Occipital lobe (tissue), 1 donor: ENCODE measurements at regions not wholly inside any gene's neighbourhood (a gene's known extent, or its start where the extent isn't known, plus 50 kb on each side); places are given as distances from the start of the nearest gene placed in this dataset.
A peak's percentile ranks its signal among the peaks of the same experiment; 100 is the strongest.

Experiments
- DNase-seq: peaks from one replicate; lab custom pipeline; 2025; lab: John Stamatoyannopoulos, UW

DNA sequence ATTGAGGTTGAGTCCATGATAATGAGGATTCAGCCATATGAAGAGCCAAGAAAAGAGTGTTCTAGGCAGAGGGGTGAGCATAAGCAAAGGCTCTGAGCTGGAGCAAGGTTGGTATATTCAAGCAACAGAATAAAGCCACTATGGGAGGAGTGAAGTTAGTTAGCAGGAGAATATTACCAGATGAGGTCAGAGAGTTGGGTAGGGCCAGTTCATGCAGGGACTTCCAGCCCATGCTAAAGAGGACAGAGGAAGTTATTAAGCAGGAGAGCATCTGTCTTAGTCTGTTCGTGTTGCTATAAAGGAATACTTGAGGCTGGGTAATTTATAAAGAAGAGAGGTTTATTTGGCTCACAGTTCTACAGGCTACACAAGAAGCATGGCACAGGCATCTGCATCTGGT, 57.1 kb upstream of the ATG10 start:
- no peak for DNase-seq

DNA sequence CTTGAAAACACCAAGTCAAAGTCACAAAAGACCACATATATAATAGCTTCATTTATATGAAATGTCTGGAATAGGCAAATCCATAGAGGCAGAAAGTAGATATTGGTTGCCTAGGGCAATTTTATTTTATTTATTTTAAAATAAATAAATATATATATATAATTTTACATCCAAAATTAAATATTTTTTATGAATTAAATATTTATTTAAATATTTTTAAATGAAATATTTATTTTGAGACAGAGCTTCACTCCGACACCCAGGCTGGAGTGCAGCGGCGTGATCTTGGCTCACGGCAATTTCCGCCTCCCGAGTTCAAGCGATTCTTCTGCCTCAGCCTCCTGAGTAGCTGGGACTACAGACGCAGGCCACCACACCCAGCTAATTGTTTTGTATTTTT, 58.9 kb upstream of the ATG10 start:
- DNase-seq: no peak

DNA sequence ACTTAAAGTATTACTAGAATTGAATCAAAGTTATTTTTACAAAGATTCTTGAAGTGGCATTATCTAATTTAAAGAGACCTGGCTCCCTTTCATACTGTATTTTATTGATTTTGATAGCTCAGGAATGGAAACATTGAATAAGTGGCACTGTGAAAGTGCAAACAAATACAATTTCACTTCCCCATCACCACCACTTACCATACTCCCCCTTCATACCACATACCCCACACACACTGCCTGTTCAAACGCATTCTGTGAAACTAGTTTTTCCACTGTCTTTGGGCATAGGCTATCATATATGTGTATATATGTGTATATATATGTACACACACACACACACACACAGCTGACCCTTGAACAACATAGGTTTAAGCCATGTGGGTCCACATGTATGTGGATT, 62.1 kb upstream of the ATG10 start:
- DNase-seq: no peak

DNA sequence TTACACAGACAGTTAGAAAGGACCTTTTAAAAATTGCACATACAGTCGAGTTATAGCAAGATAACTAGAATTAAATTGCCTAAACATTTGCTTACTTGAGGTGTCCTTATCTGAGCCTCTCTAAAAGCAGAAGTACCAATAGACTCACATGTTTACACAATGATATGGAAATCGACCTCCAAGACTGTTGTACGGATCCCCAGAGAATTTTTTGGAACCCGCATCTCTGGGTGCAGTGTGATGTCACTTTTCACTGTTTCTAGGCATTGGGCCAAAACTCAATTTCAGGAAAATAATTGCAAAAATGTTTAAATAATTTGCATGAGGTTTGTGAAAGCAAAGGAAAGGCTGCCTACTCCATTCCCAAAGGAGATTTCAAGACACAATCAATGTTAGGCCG, 63.1 kb upstream of the ATG10 start:
- DNase-seq: no peak

GRCh38 chr5:81908044-81908443, 63.8 kb upstream of the ATG10 start:
- DNase-seq: peak; percentile 19

- DNase-seq: no peak
Measured at GRCh38 chr5:81907012-81907635, 64.7 kb upstream of the ATG10 start.

GRCh38 chr5:81906086-81906485, 65.7 kb upstream of the ATG10 start:
- DNase-seq: no peak

DNA sequence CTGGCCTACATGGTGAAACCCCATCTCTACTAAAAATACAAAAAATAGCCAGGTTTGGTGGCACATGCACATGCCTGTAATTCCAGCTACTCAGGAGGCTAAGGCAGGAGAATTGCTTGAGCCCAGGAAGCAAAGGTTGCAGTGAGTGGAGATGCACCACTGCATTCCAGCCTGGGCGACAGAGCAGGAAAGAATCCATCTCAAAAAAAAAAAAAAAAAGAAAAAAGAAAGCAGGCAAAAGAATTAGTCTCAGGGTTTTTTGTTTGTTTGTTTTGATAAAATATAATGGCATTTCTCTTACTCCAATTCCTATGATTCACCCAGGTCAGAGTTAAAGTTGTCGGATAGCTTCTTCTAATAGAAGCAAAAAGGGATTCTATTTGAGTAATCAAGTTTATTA, 67.0 kb upstream of the ATG10 start:
- DNase-seq: no peak

DNA sequence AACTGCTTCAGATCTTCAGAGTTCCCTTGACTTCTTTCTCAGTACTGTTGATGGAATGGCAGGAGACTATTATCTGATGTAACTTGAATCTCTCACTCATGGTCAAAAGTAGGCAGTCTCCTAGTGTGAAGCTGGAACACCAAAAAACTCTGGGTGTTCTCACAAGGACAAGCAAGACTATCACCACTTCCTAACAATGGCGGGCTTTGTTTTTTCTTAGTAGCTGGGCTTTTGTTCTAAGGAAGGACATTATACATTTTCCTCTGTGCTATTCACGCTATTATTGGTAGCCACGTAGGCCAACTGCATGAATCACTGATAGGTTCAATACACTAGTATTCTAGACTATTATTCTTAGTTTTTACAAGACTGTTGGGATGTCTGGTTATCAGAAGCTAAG, 67.7 kb upstream of the ATG10 start:
- no peak for DNase-seq

DNA sequence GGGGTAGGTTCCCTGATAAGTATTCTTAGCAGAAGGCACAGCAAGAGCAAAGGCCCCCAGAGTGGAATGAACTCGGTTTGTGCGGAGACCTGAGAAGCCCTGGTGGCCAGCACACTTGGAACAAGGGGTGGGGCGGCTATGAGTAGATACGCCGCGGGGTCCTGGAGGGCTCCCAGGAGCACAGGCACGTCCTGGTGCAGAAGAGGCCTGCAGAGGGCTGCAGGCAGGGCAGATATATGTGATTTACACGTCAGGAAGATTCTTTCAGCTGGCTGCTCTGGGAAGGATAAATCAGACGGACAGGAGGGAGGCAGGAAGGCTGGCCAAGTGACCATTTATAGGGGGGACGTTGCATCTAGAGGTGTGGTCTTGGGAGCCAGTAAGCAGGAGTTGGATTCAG, 70.2 kb upstream of the ATG10 start:
- no peak for DNase-seq

DNA sequence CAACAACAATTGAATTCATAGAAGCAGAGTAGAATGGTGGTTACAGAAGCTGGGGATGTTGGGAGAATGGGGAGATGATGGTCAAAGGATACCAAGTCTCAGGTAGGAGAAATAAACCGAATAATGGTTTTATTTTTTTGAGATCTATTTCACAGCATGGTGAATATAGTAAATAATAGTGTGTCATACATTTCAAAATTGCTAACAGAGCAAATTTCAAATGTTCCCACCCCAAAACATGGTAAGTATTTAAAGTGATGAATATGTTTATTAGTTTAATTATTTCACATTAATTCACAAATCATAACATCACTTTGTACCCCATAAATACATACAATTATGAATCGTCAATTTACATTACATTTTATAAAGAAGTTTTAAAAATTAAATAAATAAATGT, 72.7 kb upstream of the ATG10 start:
- DNase-seq: no peak

GRCh38 chr5:81898403-81898802, 73.4 kb upstream of the ATG10 start:
- no peak for DNase-seq

GRCh38 chr5:81896764-81897163, 75.1 kb upstream of the ATG10 start:
- DNase-seq: no peak

- DNase-seq: no peak
Measured at GRCh38 chr5:81895307-81895706, 76.5 kb upstream of the ATG10 start.

GRCh38 chr5:81893961-81894360, 77.9 kb upstream of the ATG10 start:
- no peak for DNase-seq

GRCh38 chr5:81884871-81885270, 87.0 kb upstream of the ATG10 start:
- no peak for DNase-seq

GRCh38 chr5:81883371-81883770, 88.5 kb upstream of the ATG10 start:
- no peak for DNase-seq

DNA sequence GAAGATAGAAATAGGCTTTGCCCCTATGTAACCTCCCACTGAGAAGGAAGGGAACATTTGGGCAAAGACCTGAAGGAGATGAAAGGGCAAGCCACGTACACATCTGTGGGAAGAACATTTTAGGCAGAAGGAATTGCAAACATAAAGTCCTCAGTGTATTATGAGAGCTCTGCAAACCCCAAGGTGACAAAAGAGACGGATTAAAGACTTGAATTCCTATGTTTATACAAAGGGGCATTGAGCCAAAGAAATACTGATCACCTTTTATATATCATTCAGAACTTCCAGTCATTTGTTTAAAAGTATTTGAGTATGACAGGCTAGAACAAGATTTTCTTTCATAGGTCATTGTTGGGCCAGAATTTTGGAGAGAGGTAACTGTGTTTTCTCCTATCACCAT, 90.2 kb upstream of the ATG10 start:
- DNase-seq: no peak

GRCh38 chr5:81879936-81880335, 91.9 kb upstream of the ATG10 start:
- no peak for DNase-seq

DNA sequence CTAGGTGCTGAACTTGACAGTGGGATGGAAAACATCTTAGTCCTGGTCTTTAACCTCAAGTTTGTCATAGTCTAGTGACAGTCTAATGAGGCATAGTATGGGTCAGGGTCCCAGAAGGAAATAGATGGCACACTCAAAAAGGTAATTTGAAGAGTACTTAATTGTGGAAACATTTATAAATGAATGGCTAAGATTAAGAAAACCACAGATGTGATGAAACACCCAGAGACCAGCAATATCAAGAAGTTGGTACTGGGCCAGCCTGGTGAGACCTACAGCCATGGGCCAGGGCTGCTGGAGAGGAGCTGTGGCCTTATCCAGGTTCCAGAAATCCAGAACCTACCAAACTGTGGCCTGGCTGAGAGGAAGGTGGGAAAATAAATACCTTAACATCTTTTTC, 93.5 kb upstream of the ATG10 start:
- no peak for DNase-seq

GRCh38 chr5:81866994-81867393, 104.8 kb upstream of the ATG10 start:
- DNase-seq: no peak

DNA sequence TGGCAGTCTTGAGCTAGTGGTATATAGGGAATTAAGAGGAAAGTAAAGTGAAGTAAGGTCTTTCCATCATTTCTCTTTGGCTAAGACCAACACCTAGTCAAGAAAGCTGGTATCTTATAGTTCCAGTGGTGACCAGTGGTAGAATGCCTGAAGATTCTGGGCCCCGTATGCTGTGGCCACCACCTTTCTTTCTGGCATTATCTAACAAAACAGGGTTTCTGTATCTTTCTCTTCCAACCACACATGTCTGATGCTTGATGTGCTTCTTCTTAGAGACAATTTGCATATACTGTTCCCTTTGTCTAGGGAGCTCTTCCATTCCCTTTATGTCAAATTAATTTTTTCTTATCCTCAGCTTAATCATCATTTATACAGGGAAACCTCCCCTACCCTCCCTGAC, 109.9 kb upstream of the SSBP2 start:
- DNase-seq: no peak

- no peak for DNase-seq
Measured at GRCh38 chr5:81859624-81860023, 108.7 kb upstream of the SSBP2 start.
